Loucy (cell line): ENCODE measurements at regions not wholly inside any gene's neighbourhood (a gene's known extent, or its start where the extent isn't known, plus 50 kb on each side); places are given as distances from the start of the nearest gene placed in this dataset.
"Not testable (repeated sequence)": the region's sequence is repeated elsewhere in the genome, so short reads cannot be mapped to it uniquely, and the experiment has no call there.

Experiments
- H2AFZ ChIP-seq: fragments of 200-600 bp; sonication (generic); 2 replicates; pipeline ENCODE4 v1.6.0; 2016; ENCODE audit warnings: antibody characterized with exemption, mild to moderate bottlenecking, low read length, moderate library complexity
- H3F3A ChIP-seq: fragments of 200-600 bp; 2 replicates; pipeline ENCODE4 v1.6.0; 2016; ENCODE audit warnings: antibody characterized with exemption, low read depth, mild to moderate bottlenecking
- H3K27me3 ChIP-seq: fragments of 200-600 bp; sonication (generic); 2 replicates; pipeline ENCODE4 v1.6.1; 2014; ENCODE audit warnings: low read length, mild to moderate bottlenecking; ENCODE audit not compliant: insufficient read depth, poor library complexity, severe bottlenecking
- H3K36me3 ChIP-seq: fragments of 200-600 bp; sonication (generic); 2 replicates; pipeline ENCODE4 v1.6.1; 2016; ENCODE audit warnings: low read length; ENCODE audit not compliant: insufficient read depth
- H3K4me1 ChIP-seq: fragments of 200-600 bp; sonication (generic); 2 replicates; pipeline ENCODE4 v1.5.1; 2014; ENCODE audit warnings: low read length, mild to moderate bottlenecking; ENCODE audit not compliant: insufficient read depth, poor library complexity, severe bottlenecking
- H3K4me2 ChIP-seq: fragments of 200-600 bp; sonication (generic); 2 replicates; pipeline ENCODE4 v1.6.0; 2014; ENCODE audit warnings: antibody characterized with exemption, low read length, low read depth, mild to moderate bottlenecking; ENCODE audit not compliant: poor library complexity, severe bottlenecking
- H3K4me3 ChIP-seq: fragments of 200-600 bp; sonication (generic); 2 replicates; pipeline ENCODE4 v1.5.1; 2014; ENCODE audit warnings: low read length, mild to moderate bottlenecking, mixed read lengths; ENCODE audit not compliant: poor library complexity, severe bottlenecking
- H3K79me2 ChIP-seq: fragments of 200-600 bp; sonication (generic); 2 replicates; pipeline ENCODE4 v1.6.1; 2014; ENCODE audit warnings: low read length; ENCODE audit not compliant: insufficient read depth
- H3K9ac ChIP-seq: fragments of 200-600 bp; sonication (generic); 2 replicates; pipeline ENCODE4 v1.6.0; 2014; ENCODE audit warnings: mild to moderate bottlenecking, low read depth, low read length, moderate library complexity; ENCODE audit not compliant: poor library complexity, severe bottlenecking
- H3K9me2 ChIP-seq: fragments of 200-600 bp; sonication (generic); replicated peaks from 2 replicates; pipeline ENCODE4 v1.6.1; 2016; ENCODE audit warnings: low read depth, low read length, mixed read lengths
- H3K9me3 ChIP-seq: fragments of 200-600 bp; sonication (generic); 2 replicates; pipeline ENCODE4 v1.6.1; 2014; ENCODE audit warnings: mild to moderate bottlenecking, antibody characterized with exemption, low read length, low read depth; ENCODE audit not compliant: insufficient read depth
- H4K20me1 ChIP-seq: fragments of 200-600 bp; sonication (generic); 2 replicates; pipeline ENCODE4 v1.6.0; 2014; ENCODE audit warnings: antibody characterized with exemption, low read length, mild to moderate bottlenecking; ENCODE audit not compliant: insufficient read depth, poor library complexity, severe bottlenecking
- EZH2phosphoT487 ChIP-seq: fragments of 200-600 bp; IDR thresholded peaks from 2 replicates; pipeline ENCODE4 v1.6.1; 2018; ENCODE audit warnings: antibody characterized with exemption, mild to moderate bottlenecking, moderate library complexity, borderline replicate concordance
- TF ChIP-seq, protein P1 (sequence below): fragments of 200-600 bp; sonication (generic); conservative IDR thresholded peaks from 2 replicates; pipeline ENCODE4 v1.5.1; 2014; ENCODE audit warnings: mild to moderate bottlenecking, antibody characterized with exemption, low read length

DNA sequence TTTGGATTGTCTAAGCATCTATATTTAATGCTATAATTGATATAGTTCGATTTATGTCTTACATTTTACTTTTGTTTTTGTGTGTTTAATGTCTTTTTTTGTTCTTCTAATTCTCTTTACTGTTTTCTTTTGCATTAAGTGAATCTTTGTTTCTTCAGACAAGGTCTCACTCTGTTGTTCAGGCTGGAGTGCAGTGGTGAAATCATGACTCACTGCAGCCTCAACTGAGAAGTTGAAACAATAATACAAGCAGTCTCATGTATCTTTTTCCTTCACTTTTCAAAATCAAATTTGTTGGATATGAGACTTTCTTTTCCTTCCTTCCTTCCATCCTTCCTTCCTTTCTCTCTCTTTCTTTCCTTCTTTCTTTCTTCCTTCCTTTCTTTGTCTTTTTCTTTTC lies 1401.6 kb downstream of the ADGRL3 start:
- Histone ChIP-seq H3K9me3 (no peaks in the 10 kb centered on the region), H3K9ac (no peak overlapping the region), H3K36me3 (no peaks in the 10 kb centered on the region), H2AFZ (no peak overlapping the region), H3K9me2 (no peaks in the 10 kb centered on the region), H3K27me3 (no peaks in the 10 kb centered on the region), H3K4me1 (no peaks in the 10 kb centered on the region), H3F3A (no peaks in the 10 kb centered on the region), H3K4me3 (no peak overlapping the region), H3K79me2 (no peaks in the 10 kb centered on the region), H4K20me1 (no peaks in the 10 kb centered on the region), H3K4me2 (no peak overlapping the region)
- TF ChIP-seq, protein P1, sequence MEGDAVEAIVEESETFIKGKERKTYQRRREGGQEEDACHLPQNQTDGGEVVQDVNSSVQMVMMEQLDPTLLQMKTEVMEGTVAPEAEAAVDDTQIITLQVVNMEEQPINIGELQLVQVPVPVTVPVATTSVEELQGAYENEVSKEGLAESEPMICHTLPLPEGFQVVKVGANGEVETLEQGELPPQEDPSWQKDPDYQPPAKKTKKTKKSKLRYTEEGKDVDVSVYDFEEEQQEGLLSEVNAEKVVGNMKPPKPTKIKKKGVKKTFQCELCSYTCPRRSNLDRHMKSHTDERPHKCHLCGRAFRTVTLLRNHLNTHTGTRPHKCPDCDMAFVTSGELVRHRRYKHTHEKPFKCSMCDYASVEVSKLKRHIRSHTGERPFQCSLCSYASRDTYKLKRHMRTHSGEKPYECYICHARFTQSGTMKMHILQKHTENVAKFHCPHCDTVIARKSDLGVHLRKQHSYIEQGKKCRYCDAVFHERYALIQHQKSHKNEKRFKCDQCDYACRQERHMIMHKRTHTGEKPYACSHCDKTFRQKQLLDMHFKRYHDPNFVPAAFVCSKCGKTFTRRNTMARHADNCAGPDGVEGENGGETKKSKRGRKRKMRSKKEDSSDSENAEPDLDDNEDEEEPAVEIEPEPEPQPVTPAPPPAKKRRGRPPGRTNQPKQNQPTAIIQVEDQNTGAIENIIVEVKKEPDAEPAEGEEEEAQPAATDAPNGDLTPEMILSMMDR, result no peak
- TF ChIP-seq EZH2phosphoT487, result no peak

GRCh38 chr4:62595265-62595664 lies 1395.1 kb downstream of the ADGRL3 start:
- H4K20me1 ChIP-seq, H3K4me1 ChIP-seq, H3K4me3 ChIP-seq, H3K9ac ChIP-seq, H2AFZ ChIP-seq, H3K4me2 ChIP-seq, H3K9me3 ChIP-seq, H3K36me3 ChIP-seq, H3K27me3 ChIP-seq, H3K79me2 ChIP-seq, H3K9me2 ChIP-seq, H3F3A ChIP-seq: not testable (repeated sequence)

GRCh38 chr4:62591756-62592155 lies 1391.6 kb downstream of the ADGRL3 start:
- H3K4me1 ChIP-seq, result no peaks in the 10 kb centered on the region
- no peaks in the 10 kb centered on the region for H3K36me3 ChIP-seq
- no peak for TF ChIP-seq EZH2phosphoT487
- TF ChIP-seq, protein P1, result no peak
- no peaks in the 10 kb centered on the region for H4K20me1 ChIP-seq
- H3K9me3 ChIP-seq, result peaks cover 2% of the 10 kb centered on the region; the same call in 1 of the 2 replicates
- no peaks in the 10 kb centered on the region for H3K9me2 ChIP-seq
- no peak overlapping the region for H3K4me3 ChIP-seq
- no peaks in the 10 kb centered on the region for H3K27me3 ChIP-seq
- H2AFZ ChIP-seq, result no peak overlapping the region
- no peak overlapping the region for H3K9ac ChIP-seq
- no peak overlapping the region for H3K4me2 ChIP-seq
- no peaks in the 10 kb centered on the region for H3K79me2 ChIP-seq
- H3F3A ChIP-seq, result no peaks in the 10 kb centered on the region

DNA sequence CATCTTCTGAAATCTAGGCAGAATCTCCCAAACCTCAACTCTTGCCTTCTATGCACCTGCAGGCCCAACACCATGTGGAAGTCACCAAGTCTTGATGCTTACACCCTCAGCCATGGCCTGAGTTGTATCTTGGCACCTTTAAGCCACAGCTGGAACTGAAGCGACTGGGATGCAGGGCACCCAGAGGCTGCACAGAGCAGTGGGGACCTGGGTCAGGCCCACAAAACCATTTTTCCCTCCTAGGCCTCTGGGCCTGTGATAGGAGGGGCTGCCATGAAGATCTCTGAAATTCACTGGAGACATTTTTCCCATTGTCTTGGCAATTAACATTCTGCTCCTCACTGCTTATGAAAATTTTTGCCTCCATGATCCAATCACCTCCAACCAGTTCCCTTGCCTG lies 1388.5 kb downstream of the ADGRL3 start:
- no peak overlapping the region for H3K4me2 ChIP-seq
- no peaks in the 10 kb centered on the region for H4K20me1 ChIP-seq
- H3K27me3 ChIP-seq, result no peaks in the 10 kb centered on the region
- H3K4me1 ChIP-seq, result no peaks in the 10 kb centered on the region
- no peak overlapping the region for H3K4me3 ChIP-seq
- no peaks in the 10 kb centered on the region for H3K79me2 ChIP-seq
- no peaks in the 10 kb centered on the region for H3K36me3 ChIP-seq
- H3K9me2 ChIP-seq, result no peaks in the 10 kb centered on the region
- H3K9ac ChIP-seq, result no peak overlapping the region
- H2AFZ ChIP-seq, result no peak overlapping the region
- no peaks in the 10 kb centered on the region for H3F3A ChIP-seq
- H3K9me3 ChIP-seq, result peaks cover 2% of the 10 kb centered on the region; the same call in 1 of the 2 replicates
- TF ChIP-seq EZH2phosphoT487, result no peak
- TF ChIP-seq, protein P1, result no peak
